H9 (cell line): ENCODE measurements at regions not wholly inside any gene's neighbourhood (a gene's known extent, or its start where the extent isn't known, plus 50 kb on each side); places are given as distances from the start of the nearest gene placed in this dataset.
"Not testable (repeated sequence)": the region's sequence is repeated elsewhere in the genome, so short reads cannot be mapped to it uniquely, and the experiment has no call there.

Source experiments
- DNase-seq: peaks from one replicate; pipeline ENCODE4 v3.0.0-alpha.2; 2017
- H2AFZ ChIP-seq: one replicate; pipeline ENCODE4 v1.6.1; 2013; ENCODE audit warnings: mild to moderate bottlenecking, low read length, control low read depth, moderate library complexity
- H2AK5ac ChIP-seq: 2 replicates; pipeline ENCODE4 v1.6.1; 2013; ENCODE audit warnings: low read length, control low read depth, mixed read lengths; ENCODE audit not compliant: insufficient read length
- H2BK120ac ChIP-seq: one replicate; pipeline ENCODE4 v1.6.1; 2013; ENCODE audit warnings: low read depth, mild to moderate bottlenecking, low read length, control low read depth, inconsistent platforms; ENCODE audit not compliant: poor library complexity, severe bottlenecking
- H2BK12ac ChIP-seq: 2 replicates; pipeline ENCODE4 v1.6.1; 2013; ENCODE audit warnings: low read length, control low read depth, mixed read lengths, low read depth; ENCODE audit not compliant: insufficient read length
- H2BK15ac ChIP-seq: 2 replicates; pipeline ENCODE4 v1.6.1; 2013; ENCODE audit warnings: low read depth, low read length, control low read depth
- H2BK20ac ChIP-seq: one replicate; pipeline ENCODE4 v1.6.1; 2013; ENCODE audit warnings: low read depth, mild to moderate bottlenecking, low read length, control low read depth, inconsistent platforms; ENCODE audit not compliant: poor library complexity, severe bottlenecking
- H2BK5ac ChIP-seq: 2 replicates; pipeline ENCODE4 v1.6.1; 2013; ENCODE audit warnings: low read length, control low read depth, mixed read lengths; ENCODE audit not compliant: insufficient read length
- H3K14ac ChIP-seq: 2 replicates; pipeline ENCODE4 v1.6.1; 2013; ENCODE audit warnings: low read length, control low read depth; ENCODE audit not compliant: insufficient read depth
- H3K18ac ChIP-seq: 2 replicates; pipeline ENCODE4 v1.6.1; 2013; ENCODE audit warnings: low read depth, mild to moderate bottlenecking, mixed read lengths, low read length, control low read depth; ENCODE audit not compliant: insufficient read length
- H3K23ac ChIP-seq: 2 replicates; pipeline ENCODE4 v1.6.1; 2013; ENCODE audit warnings: low read length, control low read depth, mixed read lengths, low read depth; ENCODE audit not compliant: insufficient read length
- H3K23me2 ChIP-seq: 2 replicates; pipeline ENCODE4 v1.6.1; 2013; ENCODE audit warnings: low read depth, mild to moderate bottlenecking, mixed read lengths, low read length, control low read depth; ENCODE audit not compliant: insufficient read length, poor library complexity, severe bottlenecking
- H3K27ac ChIP-seq: 2 replicates; pipeline ENCODE4 v1.5.1; 2013; ENCODE audit warnings: low read length, control low read depth, mixed read lengths, low read depth; ENCODE audit not compliant: insufficient read length
- H3K27me3 ChIP-seq: 2 replicates; pipeline ENCODE4 v1.6.1; 2013; ENCODE audit warnings: low read length, control low read depth, inconsistent platforms; ENCODE audit not compliant: insufficient read depth
- H3K4ac ChIP-seq: 2 replicates; pipeline ENCODE4 v1.6.1; 2013; ENCODE audit warnings: low read depth, mild to moderate bottlenecking, control low read depth, inconsistent platforms, low read length, moderate library complexity
- H3K4me1 ChIP-seq: 2 replicates; pipeline ENCODE4 v1.6.1; 2013; ENCODE audit warnings: low read length, control low read depth, inconsistent platforms; ENCODE audit not compliant: insufficient read depth
- H3K4me2 ChIP-seq: 2 replicates; pipeline ENCODE4 v1.6.1; 2013; ENCODE audit warnings: low read length, control low read depth, mixed read lengths; ENCODE audit not compliant: insufficient read length, insufficient read depth
- H3K56ac ChIP-seq: 2 replicates; pipeline ENCODE4 v1.6.1; 2013; ENCODE audit warnings: low read depth, mild to moderate bottlenecking, mixed read lengths, low read length, control low read depth; ENCODE audit not compliant: insufficient read length
- H3K79me1 ChIP-seq: 2 replicates; pipeline ENCODE4 v1.6.1; 2013; ENCODE audit warnings: low read depth, mild to moderate bottlenecking, moderate library complexity, low read length, control low read depth, inconsistent platforms; ENCODE audit not compliant: insufficient read depth, poor library complexity, severe bottlenecking
- H3K79me2 ChIP-seq: 2 replicates; pipeline ENCODE4 v1.6.1; 2013; ENCODE audit warnings: low read length, control low read depth, inconsistent platforms; ENCODE audit not compliant: insufficient read depth
- H3K9ac ChIP-seq: 2 replicates; pipeline ENCODE4 v1.6.1; 2013; ENCODE audit warnings: low read length, control low read depth, mixed read lengths; ENCODE audit not compliant: insufficient read length; ENCODE audit errors: extremely low read depth
- H3K9me3 ChIP-seq: one replicate; pipeline ENCODE4 v1.6.1; 2013; ENCODE audit warnings: low read depth, low read length, inconsistent platforms; ENCODE audit not compliant: control insufficient read depth
- H3T11ph ChIP-seq: one replicate; pipeline ENCODE4 v1.6.1; 2013; ENCODE audit warnings: mild to moderate bottlenecking, low read length, control low read depth, inconsistent platforms
- H4K20me1 ChIP-seq: one replicate; pipeline ENCODE4 v1.6.1; 2013; ENCODE audit not compliant: control insufficient read depth, insufficient read length, insufficient read depth
- H4K5ac ChIP-seq: 2 replicates; pipeline ENCODE4 v1.6.1; 2013; ENCODE audit warnings: low read depth, mild to moderate bottlenecking, mixed read lengths, low read length, control low read depth; ENCODE audit not compliant: insufficient read length
- H4K8ac ChIP-seq: replicated peaks from 2 replicates; pipeline ENCODE4 v1.6.1; 2013; ENCODE audit warnings: low read length, control low read depth, mixed read lengths, low read depth; ENCODE audit not compliant: insufficient read length
- H4K91ac ChIP-seq: 2 replicates; pipeline ENCODE4 v1.6.1; 2013; ENCODE audit warnings: low read depth, mild to moderate bottlenecking, moderate library complexity, mixed read lengths, low read length, control low read depth; ENCODE audit not compliant: insufficient read length
- H3K27ac Mint-ChIP-seq, 3 experiments: 2 replicates in 2 of 3; 3 replicates in 1 of 3; pipeline ENCODE4 v1.8.0; 2020 to 2021; ENCODE audit warnings: mixed read lengths in 3 of 3, mild to moderate bottlenecking in 1 of 3, moderate library complexity in 1 of 3
- H3K27me3 Mint-ChIP-seq: 2 replicates; pipeline ENCODE4 v1.8.0; 2021; ENCODE audit warnings: low read depth, mild to moderate bottlenecking, moderate library complexity, mixed read lengths
- H3K36me3 Mint-ChIP-seq, 3 experiments: 2 replicates in 2 of 3; 3 replicates in 1 of 3; pipeline ENCODE4 v1.8.0; 2020 to 2021; ENCODE audit warnings: low read depth in 3 of 3, mixed read lengths in 3 of 3; ENCODE audit not compliant: insufficient read depth in 1 of 3
- H3K4me1 Mint-ChIP-seq, 2 experiments: 2 replicates each; pipeline ENCODE4 v1.8.0; 2020; ENCODE audit warnings: mixed read lengths in 2 of 2
- H3K4me3 Mint-ChIP-seq, 2 experiments: 2 replicates in 1 of 2; 3 replicates in 1 of 2; pipeline ENCODE4 v1.8.0; 2020 to 2021; ENCODE audit warnings: mild to moderate bottlenecking in 2 of 2, mixed read lengths in 2 of 2, moderate library complexity in 1 of 2
- H3K9me3 Mint-ChIP-seq, 2 experiments: 2 replicates in 1 of 2; 3 replicates in 1 of 2; pipeline ENCODE4 v1.8.0; 2020; ENCODE audit warnings: mild to moderate bottlenecking in 2 of 2, mixed read lengths in 2 of 2, moderate library complexity in 1 of 2
- WGBS: extraction: QIAGEN DNeasy Blood & Tissue Kit; methylation state at CpG from one replicate; pipeline ENCODE4 v1.1.7; 2013; ENCODE audit warnings: missing lambda C conversion rate, low lambda C conversion rate, mixed read lengths; ENCODE audit not compliant: insufficient read length; ENCODE audit errors: extremely low coverage; 5-methylcytosine and 5-hydroxymethylcytosine counted together

GRCh38 chr17:45601605-45602539 is 111.4 kb upstream of the PLEKHM1 start:
- H3K27ac Mint-ChIP-seq, H3K79me1 ChIP-seq, H2BK120ac ChIP-seq, H3K56ac ChIP-seq, H3K79me2 ChIP-seq, H3K4me2 ChIP-seq, H3K4me1 Mint-ChIP-seq, H2AFZ ChIP-seq, H2BK15ac ChIP-seq, H3K23me2 ChIP-seq, H2BK5ac ChIP-seq, H3K27me3 ChIP-seq, H4K91ac ChIP-seq, H3K9me3 ChIP-seq, H3K36me3 Mint-ChIP-seq, H4K20me1 ChIP-seq, H3K18ac ChIP-seq, H3K4ac ChIP-seq, H2BK12ac ChIP-seq, H3K27me3 Mint-ChIP-seq, H4K5ac ChIP-seq, H3K9me3 Mint-ChIP-seq, H3K23ac ChIP-seq, H2AK5ac ChIP-seq, H2BK20ac ChIP-seq, H3K4me1 ChIP-seq, H4K8ac ChIP-seq, H3K27ac ChIP-seq, H3K14ac ChIP-seq, H3T11ph ChIP-seq, H3K9ac ChIP-seq: not testable (repeated sequence)
- DNase-seq, result peak; percentile 73
- H3K4me3 Mint-ChIP-seq, result peak overlapping the region in 1 of 2 experiments; percentile 46; a peak in 2 of 5 replicates
- WGBS, result no CpG with 5 or more reads among the region's 63 CpGs

DNA sequence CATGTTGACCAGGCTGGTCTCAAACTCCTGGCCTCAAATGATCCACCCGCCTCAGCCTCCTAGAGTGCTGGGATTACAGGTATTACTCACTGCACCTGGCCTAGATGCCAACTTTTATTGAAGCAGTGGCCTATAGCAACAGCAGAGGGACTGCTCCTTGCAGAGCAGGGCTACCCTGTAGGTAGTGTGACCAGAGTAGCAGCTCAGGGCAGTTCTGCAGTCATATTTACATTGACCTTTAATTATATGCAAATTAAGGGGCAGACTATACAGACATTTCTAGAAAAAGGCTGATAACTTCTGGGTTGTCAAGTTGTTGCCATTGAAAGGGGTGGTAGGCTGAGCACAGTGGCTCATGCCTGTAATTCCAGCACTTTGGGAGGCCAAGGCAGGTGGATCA is 115.2 kb upstream of the PLEKHM1 start:
- DNase-seq, H3T11ph ChIP-seq, H2AFZ ChIP-seq: not testable (repeated sequence)

More for the DNA sequence above, 115.2 kb upstream of the PLEKHM1 start:
- H3K4me2 ChIP-seq, H3K9me3 ChIP-seq, H2AK5ac ChIP-seq, H3K79me1 ChIP-seq, H2BK12ac ChIP-seq, H3K23me2 ChIP-seq, H2BK20ac ChIP-seq, H4K91ac ChIP-seq, H4K20me1 ChIP-seq, H2BK5ac ChIP-seq, H2BK15ac ChIP-seq, H3K14ac ChIP-seq, H4K8ac ChIP-seq, H3K4me1 ChIP-seq, H3K4me1 Mint-ChIP-seq, H3K4ac ChIP-seq, H3K23ac ChIP-seq, H3K27me3 Mint-ChIP-seq, H3K56ac ChIP-seq, H3K27ac ChIP-seq, H4K5ac ChIP-seq, H3K27ac Mint-ChIP-seq, H3K4me3 Mint-ChIP-seq, H3K36me3 Mint-ChIP-seq, H3K18ac ChIP-seq, H2BK120ac ChIP-seq, H3K27me3 ChIP-seq, H3K79me2 ChIP-seq, H3K9me3 Mint-ChIP-seq, H3K9ac ChIP-seq: not testable (repeated sequence)
- no CpG with 5 or more reads among the region's 1 CpG for WGBS
